Gastrocnemius medialis (tissue), 4 donors: ENCODE measurements at regions not wholly inside any gene's neighbourhood (a gene's known extent, or its start where the extent isn't known, plus 50 kb on each side); places are given as distances from the start of the nearest gene placed in this dataset.

Source experiments
- POLR2A ChIP-seq, 2 donors: fragments of 450-650 bp; IDR thresholded peaks; one replicate each; pipeline ENCODE4 v1.6.1; 2017; ENCODE audit warnings: antibody characterized with exemption in 2 of 2, mild to moderate bottlenecking in 2 of 2, moderate library complexity in 2 of 2
- TF ChIP-seq, protein P1 (sequence below), 5 experiments: fragments of 450-650 bp in 3 of 5; fragments of 200-600 bp in 2 of 5; sonication (generic) in 2 of 5; IDR thresholded peaks in 4 of 5; conservative IDR thresholded peaks in 1 of 5; 1 replicate in 4 of 5; 2 replicates in 1 of 5; pipeline ENCODE4 v1.5.1; 2016 to 2019; ENCODE audit warnings: antibody characterized with exemption in 5 of 5, mild to moderate bottlenecking in 3 of 5, moderate library complexity in 3 of 5

DNA sequence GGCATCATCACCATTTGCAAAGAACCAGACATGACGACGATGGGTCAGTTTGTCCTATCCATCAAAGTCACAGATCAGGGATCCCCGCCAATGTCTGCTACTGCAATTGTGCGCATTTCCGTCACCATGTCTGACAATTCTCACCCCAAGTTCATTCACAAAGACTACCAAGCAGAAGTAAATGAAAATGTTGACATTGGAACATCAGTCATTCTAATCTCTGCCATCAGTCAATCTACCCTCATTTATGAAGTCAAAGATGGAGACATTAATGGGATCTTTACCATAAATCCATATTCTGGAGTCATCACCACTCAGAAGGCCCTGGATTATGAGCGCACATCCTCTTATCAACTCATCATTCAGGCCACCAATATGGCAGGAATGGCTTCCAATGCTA, 171.6 kb upstream of the MTNR1B start:
- TF ChIP-seq, protein P1, sequence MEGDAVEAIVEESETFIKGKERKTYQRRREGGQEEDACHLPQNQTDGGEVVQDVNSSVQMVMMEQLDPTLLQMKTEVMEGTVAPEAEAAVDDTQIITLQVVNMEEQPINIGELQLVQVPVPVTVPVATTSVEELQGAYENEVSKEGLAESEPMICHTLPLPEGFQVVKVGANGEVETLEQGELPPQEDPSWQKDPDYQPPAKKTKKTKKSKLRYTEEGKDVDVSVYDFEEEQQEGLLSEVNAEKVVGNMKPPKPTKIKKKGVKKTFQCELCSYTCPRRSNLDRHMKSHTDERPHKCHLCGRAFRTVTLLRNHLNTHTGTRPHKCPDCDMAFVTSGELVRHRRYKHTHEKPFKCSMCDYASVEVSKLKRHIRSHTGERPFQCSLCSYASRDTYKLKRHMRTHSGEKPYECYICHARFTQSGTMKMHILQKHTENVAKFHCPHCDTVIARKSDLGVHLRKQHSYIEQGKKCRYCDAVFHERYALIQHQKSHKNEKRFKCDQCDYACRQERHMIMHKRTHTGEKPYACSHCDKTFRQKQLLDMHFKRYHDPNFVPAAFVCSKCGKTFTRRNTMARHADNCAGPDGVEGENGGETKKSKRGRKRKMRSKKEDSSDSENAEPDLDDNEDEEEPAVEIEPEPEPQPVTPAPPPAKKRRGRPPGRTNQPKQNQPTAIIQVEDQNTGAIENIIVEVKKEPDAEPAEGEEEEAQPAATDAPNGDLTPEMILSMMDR (IDR thresholded peaks at IDR 0.05 in 4 of 5, conservative IDR thresholded peaks at IDR 0.05 in 1 of 5): no peak
- no peak for TF ChIP-seq POLR2A (IDR thresholded peaks at IDR 0.05)
